Tibial nerve (tissue), 3 donors: ENCODE measurements at regions not wholly inside any gene's neighbourhood (a gene's known extent, or its start where the extent isn't known, plus 50 kb on each side); places are given as distances from the start of the nearest gene placed in this dataset.

Experiments used
- CTCF ChIP-seq, 5 experiments: fragments of 200-600 bp in 3 of 5; fragments of 450-650 bp in 2 of 5; sonication (generic) in 3 of 5; IDR thresholded peaks; one replicate each; pipeline ENCODE4 v1.5.1; 2016 to 2019; ENCODE audit warnings: antibody characterized with exemption in 5 of 5, mild to moderate bottlenecking in 3 of 5, moderate library complexity in 2 of 5
- POLR2A ChIP-seq, 2 donors: fragments of 450-650 bp; IDR thresholded peaks; one replicate each; pipeline ENCODE4 v1.6.1; 2017; ENCODE audit warnings: antibody characterized with exemption in 2 of 2, mild to moderate bottlenecking in 2 of 2, moderate library complexity in 2 of 2

- TF ChIP-seq CTCF (IDR thresholded peaks at IDR 0.05) (no peak), POLR2A (IDR thresholded peaks at IDR 0.05) (no peak)
These were observed 159.2 kb downstream of the TNFSF13B start for GRCh38 chr13:108428691-108429090.
